ENCODE measurements at regions not wholly inside any gene's neighbourhood (a gene's known extent, or its start where the extent isn't known, plus 50 kb on each side); places are given as distances from the start of the nearest gene placed in this dataset.

DNA sequence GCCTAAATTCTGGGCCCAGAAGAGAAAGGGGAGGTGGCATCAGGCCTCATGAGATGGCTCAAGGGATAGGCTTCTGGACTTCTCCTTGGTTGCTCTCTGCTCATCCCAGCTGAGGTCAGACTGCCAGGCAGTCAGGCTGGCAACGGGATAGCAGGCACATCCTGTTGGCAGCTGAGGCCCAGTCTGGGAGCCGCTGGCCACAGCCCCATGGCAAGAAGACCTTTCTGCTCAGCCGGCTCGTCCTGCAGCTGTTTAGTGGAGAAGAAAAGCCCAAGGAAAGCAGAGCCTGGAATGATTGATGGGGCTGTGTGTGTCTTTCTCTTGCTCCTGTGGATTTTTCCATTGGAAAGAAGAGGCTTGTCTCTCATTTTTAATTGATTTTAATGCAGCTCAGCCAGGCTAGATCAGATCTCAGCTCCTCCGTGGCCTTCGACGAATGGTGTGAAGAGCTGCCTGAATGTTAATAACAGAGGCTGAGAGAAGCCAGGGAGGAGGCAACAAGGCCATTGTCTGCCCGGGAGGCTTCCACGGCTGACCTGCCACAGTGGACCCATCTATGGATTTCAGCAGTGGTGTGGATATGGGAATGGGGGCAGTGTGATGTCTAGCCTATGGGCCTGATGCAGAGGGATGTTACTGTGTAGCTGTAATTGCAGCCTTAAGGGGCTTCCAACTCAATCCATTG is 99.5 kb downstream of the HS1BP3 start:
- H3K9me2 ChIP-seq = no peaks in the 10 kb centered on the region
- no peaks in the 10 kb centered on the region for H4K20me1 ChIP-seq (ENCODE audit: insufficient read depth)
- H3K27ac ChIP-seq (ENCODE audit: low read depth in 2 of 2, low read length in 1 of 2) = peak overlapping the region; percentile 16 to 80; a peak in 3 of 4 replicates
- peak; percentile 80 for DNase-seq
- H3K27me3 ChIP-seq (ENCODE audit: insufficient read depth) = no peaks in the 10 kb centered on the region
- no peak overlapping the region for H3K4me3 ChIP-seq (ENCODE audit: low read depth in 2 of 2, low read length in 1 of 2)
- no peaks in the 10 kb centered on the region for H3F3A ChIP-seq (replicated peaks; ENCODE audit: insufficient read depth)
- WGBS (ENCODE audit: low lambda C conversion rate) = 78% methylated on average over 8 of the region's 9 CpGs
- H2AFZ ChIP-seq (ENCODE audit: low read depth) = peak overlapping the region; percentile 44
- POLR2A ChIA-PET = interaction anchor here (1.4 kb wide), 1 partner anchor 104 kb away, joined by 19 read pairs; the partner anchor contains the start of gene RHOB
- no peak overlapping the region for H3K9ac ChIP-seq
- no peaks in the 10 kb centered on the region for H3K9me3 ChIP-seq
- peaks cover 6 to 24% of the 10 kb centered on the region in 2 experiments; a peak in 3 of 4 replicates for H3K4me1 ChIP-seq (ENCODE audit: control insufficient read depth in 1 of 2, insufficient read depth in 2 of 2, low read depth in 1 of 2, low read length in 1 of 2)
- no peaks in the 10 kb centered on the region for H3K79me2 ChIP-seq (ENCODE audit: insufficient read depth)
- TF ChIP-seq YY1 (IDR thresholded peaks at IDR 0.05; ENCODE audit: low read depth) (no peak), SMC3 (IDR thresholded peaks at IDR 0.05; ENCODE audit: low read depth, low read length) (no peak), FOSL2 (IDR thresholded peaks at IDR 0.05; ENCODE audit: borderline replicate concordance, low read depth) (no peak)
- TF ChIP-seq, protein P1, sequence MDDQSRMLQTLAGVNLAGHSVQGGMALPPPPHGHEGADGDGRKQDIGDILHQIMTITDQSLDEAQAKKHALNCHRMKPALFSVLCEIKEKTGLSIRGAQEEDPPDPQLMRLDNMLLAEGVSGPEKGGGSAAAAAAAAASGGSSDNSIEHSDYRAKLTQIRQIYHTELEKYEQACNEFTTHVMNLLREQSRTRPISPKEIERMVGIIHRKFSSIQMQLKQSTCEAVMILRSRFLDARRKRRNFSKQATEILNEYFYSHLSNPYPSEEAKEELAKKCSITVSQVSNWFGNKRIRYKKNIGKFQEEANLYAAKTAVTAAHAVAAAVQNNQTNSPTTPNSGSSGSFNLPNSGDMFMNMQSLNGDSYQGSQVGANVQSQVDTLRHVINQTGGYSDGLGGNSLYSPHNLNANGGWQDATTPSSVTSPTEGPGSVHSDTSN (IDR thresholded peaks at IDR 0.05) = no peak
- H3K4me2 ChIP-seq = peak overlapping the region; percentile 5; the same call in 1 of the 2 replicates
- CTCF ChIA-PET = interaction anchor here (0.8 to 1.8 kb wide), 7 partner anchors 10 to 110 kb away, joined by 3 to 6 read pairs (median 4); no protein-coding TSS in a partner anchor
- H3K36me3 ChIP-seq (replicated peaks in 1 of 2; ENCODE audit: control insufficient read depth in 1 of 2, insufficient read depth in 2 of 2, low read length in 1 of 2) = no peaks in the 10 kb centered on the region

DNA sequence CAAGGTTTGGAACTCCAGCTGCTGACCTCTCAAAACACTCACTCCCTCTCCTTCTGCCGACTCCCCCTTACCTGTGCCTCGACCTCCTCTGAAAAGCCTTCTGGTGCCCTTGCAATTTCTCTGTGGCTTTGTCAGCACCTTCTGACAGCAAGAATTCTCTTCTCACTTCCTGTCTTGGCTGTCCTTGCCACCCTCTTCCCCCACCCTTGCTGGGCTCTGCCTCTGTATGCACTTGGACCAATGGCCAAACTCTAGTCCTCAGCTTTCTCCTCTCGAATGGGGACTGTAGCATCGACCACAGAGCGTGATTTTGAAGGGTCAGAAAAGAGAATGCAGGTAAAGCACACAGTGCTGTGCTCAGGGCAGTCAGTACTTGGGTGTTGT is 99.0 kb downstream of the HS1BP3 start:
- no peaks in the 10 kb centered on the region for H3K79me2 ChIP-seq (ENCODE audit: insufficient read depth)
- ChIA-PET CTCF (interaction anchor here (0.8 to 1.8 kb wide), 7 partner anchors 10 to 110 kb away, joined by 3 to 6 read pairs (median 4); no protein-coding TSS in a partner anchor), POLR2A (interaction anchor here (1.4 kb wide), 1 partner anchor 105 kb away, joined by 19 read pairs; the partner anchor contains the start of gene RHOB)
- no peak overlapping the region for H3K4me2 ChIP-seq
- WGBS (ENCODE audit: low lambda C conversion rate) = 92% methylated on average over 5 of the region's 5 CpGs
- H3K9me2 ChIP-seq = no peaks in the 10 kb centered on the region
- H3K4me3 ChIP-seq (ENCODE audit: low read depth in 2 of 2, low read length in 1 of 2) = no peak overlapping the region
- H2AFZ ChIP-seq (ENCODE audit: low read depth) = no peak overlapping the region
- TF ChIP-seq RCOR1 (IDR thresholded peaks at IDR 0.05; ENCODE audit: low read length) (no peak), RAD21 (IDR thresholded peaks at IDR 0.05; ENCODE audit: low read length) (no peak), GATA2 (CRISPR knock-in tag; IDR thresholded peaks at IDR 0.05) (no peak), TEAD4 (IDR thresholded peaks at IDR 0.05; ENCODE audit: borderline replicate concordance, insufficient read depth) (no peak), RFX5 (IDR thresholded peaks at IDR 0.05; ENCODE audit: low read length) (no peak), SMC3 (IDR thresholded peaks at IDR 0.05; ENCODE audit: low read depth, low read length) (no peak)
- TF ChIP-seq, protein P1 (IDR thresholded peaks at IDR 0.05) = no peak
- TF ChIP-seq, protein P2, sequence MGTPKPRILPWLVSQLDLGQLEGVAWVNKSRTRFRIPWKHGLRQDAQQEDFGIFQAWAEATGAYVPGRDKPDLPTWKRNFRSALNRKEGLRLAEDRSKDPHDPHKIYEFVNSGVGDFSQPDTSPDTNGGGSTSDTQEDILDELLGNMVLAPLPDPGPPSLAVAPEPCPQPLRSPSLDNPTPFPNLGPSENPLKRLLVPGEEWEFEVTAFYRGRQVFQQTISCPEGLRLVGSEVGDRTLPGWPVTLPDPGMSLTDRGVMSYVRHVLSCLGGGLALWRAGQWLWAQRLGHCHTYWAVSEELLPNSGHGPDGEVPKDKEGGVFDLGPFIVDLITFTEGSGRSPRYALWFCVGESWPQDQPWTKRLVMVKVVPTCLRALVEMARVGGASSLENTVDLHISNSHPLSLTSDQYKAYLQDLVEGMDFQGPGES (IDR thresholded peaks at IDR 0.05; ENCODE audit: low read depth, low read length) = no peak
- TF ChIP-seq, protein P3, sequence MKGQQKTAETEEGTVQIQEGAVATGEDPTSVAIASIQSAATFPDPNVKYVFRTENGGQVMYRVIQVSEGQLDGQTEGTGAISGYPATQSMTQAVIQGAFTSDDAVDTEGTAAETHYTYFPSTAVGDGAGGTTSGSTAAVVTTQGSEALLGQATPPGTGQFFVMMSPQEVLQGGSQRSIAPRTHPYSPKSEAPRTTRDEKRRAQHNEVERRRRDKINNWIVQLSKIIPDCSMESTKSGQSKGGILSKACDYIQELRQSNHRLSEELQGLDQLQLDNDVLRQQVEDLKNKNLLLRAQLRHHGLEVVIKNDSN (IDR thresholded peaks at IDR 0.05; ENCODE audit: borderline replicate concordance, low read depth) = no peak
- TF ChIP-seq, protein P4, sequence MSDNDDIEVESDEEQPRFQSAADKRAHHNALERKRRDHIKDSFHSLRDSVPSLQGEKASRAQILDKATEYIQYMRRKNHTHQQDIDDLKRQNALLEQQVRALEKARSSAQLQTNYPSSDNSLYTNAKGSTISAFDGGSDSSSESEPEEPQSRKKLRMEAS (IDR thresholded peaks at IDR 0.05; ENCODE audit: low read depth) = no peak
- no peaks in the 10 kb centered on the region for H4K20me1 ChIP-seq (ENCODE audit: insufficient read depth)
- H3F3A ChIP-seq (replicated peaks; ENCODE audit: insufficient read depth) = no peaks in the 10 kb centered on the region
- peak overlapping the region in 1 of 2 experiments; percentile 80; a peak in 2 of 4 replicates for H3K27ac ChIP-seq (ENCODE audit: low read depth in 2 of 2, low read length in 1 of 2)
- no peaks in the 10 kb centered on the region for H3K36me3 ChIP-seq (replicated peaks in 1 of 2; ENCODE audit: control insufficient read depth in 1 of 2, insufficient read depth in 2 of 2, low read length in 1 of 2)
- H3K4me1 ChIP-seq (ENCODE audit: control insufficient read depth in 1 of 2, insufficient read depth in 2 of 2, low read depth in 1 of 2, low read length in 1 of 2) = peaks cover 6 to 24% of the 10 kb centered on the region in 2 experiments; a peak in 3 of 4 replicates
- H3K9me3 ChIP-seq = no peaks in the 10 kb centered on the region
- no peak overlapping the region for H3K9ac ChIP-seq
- no peaks in the 10 kb centered on the region for H3K27me3 ChIP-seq (ENCODE audit: insufficient read depth)
- no peak for DNase-seq

All from SK-N-SH (cell line).